PC-9 (cell line): ENCODE measurements at regions not wholly inside any gene's neighbourhood (a gene's known extent, or its start where the extent isn't known, plus 50 kb on each side); places are given as distances from the start of the nearest gene placed in this dataset.
A peak's percentile ranks its signal among the peaks of the same experiment; 100 is the strongest.

Source experiments
- EZH2 ChIP-seq: fragments of 200-600 bp; sonication (generic); IDR thresholded peaks from 2 replicates; pipeline ENCODE4 v1.8.0; 2017; ENCODE audit warnings: antibody characterized with exemption, low read depth
- TF ChIP-seq, protein P1 (sequence below): fragments of 200-600 bp; sonication (generic); conservative IDR thresholded peaks from 2 replicates; pipeline ENCODE4 v1.6.1; 2017; ENCODE audit warnings: mixed run types, antibody characterized with exemption, mild to moderate bottlenecking, moderate library complexity

DNA sequence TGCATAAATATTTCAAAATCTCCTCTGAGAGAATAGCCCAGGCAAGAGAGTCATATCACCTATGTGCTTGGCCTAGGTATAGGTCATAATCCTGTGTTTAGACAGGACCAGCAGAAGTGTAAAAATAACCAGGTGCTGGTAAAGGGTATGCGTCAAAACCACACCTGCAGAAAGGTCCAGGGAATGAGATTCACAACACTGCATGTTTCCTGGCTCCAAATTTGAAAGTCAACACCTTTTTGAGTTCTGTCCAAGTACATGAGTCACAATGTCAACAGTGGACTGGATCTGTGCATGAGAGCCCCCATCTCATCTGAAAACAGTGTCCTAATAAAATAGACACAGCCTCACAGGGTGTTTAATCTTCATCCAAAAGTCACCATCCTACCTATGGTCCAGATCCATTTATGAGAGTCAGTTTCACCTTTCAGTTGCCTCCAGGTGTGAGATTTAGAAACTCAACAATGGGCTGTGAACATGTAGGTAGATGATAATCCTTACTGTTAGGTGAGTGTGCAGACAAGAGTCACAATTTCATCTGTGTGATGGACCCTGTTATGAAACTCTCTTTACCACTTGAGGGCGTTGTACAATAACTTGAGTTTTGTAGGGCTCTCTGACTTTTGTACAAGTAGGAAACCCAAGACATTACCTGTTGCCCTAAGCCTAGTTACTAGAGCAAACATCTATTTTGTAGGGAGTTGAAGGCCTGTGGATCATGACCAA is 2100.7 kb downstream of the TP53TG3F start:
- TF ChIP-seq, protein P1, sequence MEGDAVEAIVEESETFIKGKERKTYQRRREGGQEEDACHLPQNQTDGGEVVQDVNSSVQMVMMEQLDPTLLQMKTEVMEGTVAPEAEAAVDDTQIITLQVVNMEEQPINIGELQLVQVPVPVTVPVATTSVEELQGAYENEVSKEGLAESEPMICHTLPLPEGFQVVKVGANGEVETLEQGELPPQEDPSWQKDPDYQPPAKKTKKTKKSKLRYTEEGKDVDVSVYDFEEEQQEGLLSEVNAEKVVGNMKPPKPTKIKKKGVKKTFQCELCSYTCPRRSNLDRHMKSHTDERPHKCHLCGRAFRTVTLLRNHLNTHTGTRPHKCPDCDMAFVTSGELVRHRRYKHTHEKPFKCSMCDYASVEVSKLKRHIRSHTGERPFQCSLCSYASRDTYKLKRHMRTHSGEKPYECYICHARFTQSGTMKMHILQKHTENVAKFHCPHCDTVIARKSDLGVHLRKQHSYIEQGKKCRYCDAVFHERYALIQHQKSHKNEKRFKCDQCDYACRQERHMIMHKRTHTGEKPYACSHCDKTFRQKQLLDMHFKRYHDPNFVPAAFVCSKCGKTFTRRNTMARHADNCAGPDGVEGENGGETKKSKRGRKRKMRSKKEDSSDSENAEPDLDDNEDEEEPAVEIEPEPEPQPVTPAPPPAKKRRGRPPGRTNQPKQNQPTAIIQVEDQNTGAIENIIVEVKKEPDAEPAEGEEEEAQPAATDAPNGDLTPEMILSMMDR, result peak; percentile 33; the same call in 1 of the 2 replicates
- TF ChIP-seq EZH2, result no peak
